Neural progenitor cell (in vitro differentiated cells): ENCODE measurements at regions not wholly inside any gene's neighbourhood (a gene's known extent, or its start where the extent isn't known, plus 50 kb on each side); places are given as distances from the start of the nearest gene placed in this dataset.

Source experiments
- DNase-seq: peaks from one replicate; pipeline ENCODE4 v3.0.0-alpha.2; 2016; ENCODE audit warnings: low spot score
- H2AFZ ChIP-seq: fragments of 200-600 bp; sonication (generic); replicated peaks from 2 replicates; pipeline ENCODE4 v1.6.1; 2016; ENCODE audit warnings: antibody characterized with exemption
- H3F3A ChIP-seq: fragments of 200-600 bp; sonication (generic); 2 replicates; pipeline ENCODE4 v1.6.1; 2016; ENCODE audit warnings: antibody characterized with exemption, low read depth
- H3K27ac ChIP-seq: fragments of 200-600 bp; sonication (generic); 2 replicates; pipeline ENCODE4 v1.5.1; 2016; ENCODE audit warnings: mild to moderate bottlenecking
- H3K27me3 ChIP-seq: fragments of 200-600 bp; sonication (generic); 2 replicates; pipeline ENCODE4 v1.6.1; 2016; ENCODE audit warnings: mild to moderate bottlenecking, moderate library complexity
- H3K36me3 ChIP-seq: fragments of 200-600 bp; sonication (generic); 2 replicates; pipeline ENCODE4 v1.5.1; 2016
- H3K4me1 ChIP-seq: fragments of 200-600 bp; sonication (generic); 2 replicates; pipeline ENCODE4 v1.6.1; 2016; ENCODE audit warnings: mixed run types
- H3K4me2 ChIP-seq: fragments of 200-600 bp; sonication (generic); 2 replicates; pipeline ENCODE4 v1.6.1; 2016
- H3K4me3 ChIP-seq: fragments of 200-600 bp; sonication (generic); 2 replicates; pipeline ENCODE4 v1.5.1; 2016
- H3K79me2 ChIP-seq: fragments of 200-600 bp; sonication (generic); 2 replicates; pipeline ENCODE4 v1.6.1; 2016; ENCODE audit warnings: low read depth
- H3K9ac ChIP-seq: fragments of 200-600 bp; sonication (generic); 2 replicates; pipeline ENCODE4 v1.6.1; 2016
- H3K9me3 ChIP-seq: fragments of 200-600 bp; sonication (generic); 2 replicates; pipeline ENCODE4 v1.5.1; 2016; ENCODE audit warnings: low read depth
- H4K20me1 ChIP-seq: fragments of 200-600 bp; sonication (generic); 2 replicates; pipeline ENCODE4 v1.6.1; 2016; ENCODE audit warnings: low read depth
- H3K27ac Mint-ChIP-seq: 3 replicates; pipeline ENCODE4 v1.8.0; 2021; ENCODE audit warnings: mixed read lengths
- H3K27me3 Mint-ChIP-seq: 2 replicates; pipeline ENCODE4 v1.8.0; 2022; ENCODE audit warnings: low read depth, mild to moderate bottlenecking, inconsistent platforms, moderate library complexity, mixed read lengths; ENCODE audit not compliant: insufficient read depth
- H3K36me3 Mint-ChIP-seq: 3 replicates; pipeline ENCODE4 v1.8.0; 2021; ENCODE audit warnings: mixed read lengths
- H3K4me1 Mint-ChIP-seq: 3 replicates; pipeline ENCODE4 v1.8.0; 2021; ENCODE audit warnings: mixed read lengths
- H3K4me3 Mint-ChIP-seq: 3 replicates; pipeline ENCODE4 v1.8.0; 2021; ENCODE audit warnings: mild to moderate bottlenecking, moderate library complexity, mixed read lengths
- H3K9me3 Mint-ChIP-seq: 3 replicates; pipeline ENCODE4 v1.8.0; 2020; ENCODE audit warnings: mixed read lengths
- EZH2 ChIP-seq: fragments of 200-600 bp; sonication (generic); IDR thresholded peaks from 2 replicates; pipeline ENCODE4 v1.6.1; 2017; ENCODE audit warnings: antibody characterized with exemption, mild to moderate bottlenecking, moderate library complexity
- EZH2phosphoT487 ChIP-seq: fragments of 200-600 bp; sonication (generic); IDR thresholded peaks from 2 replicates; pipeline ENCODE4 v1.6.1; 2017; ENCODE audit warnings: antibody characterized with exemption
- TF ChIP-seq, protein P1 (sequence below): fragments of 200-600 bp; sonication (generic); IDR thresholded peaks from 2 replicates; pipeline ENCODE4 v1.5.1; 2017; ENCODE audit warnings: antibody characterized with exemption, mild to moderate bottlenecking

DNA sequence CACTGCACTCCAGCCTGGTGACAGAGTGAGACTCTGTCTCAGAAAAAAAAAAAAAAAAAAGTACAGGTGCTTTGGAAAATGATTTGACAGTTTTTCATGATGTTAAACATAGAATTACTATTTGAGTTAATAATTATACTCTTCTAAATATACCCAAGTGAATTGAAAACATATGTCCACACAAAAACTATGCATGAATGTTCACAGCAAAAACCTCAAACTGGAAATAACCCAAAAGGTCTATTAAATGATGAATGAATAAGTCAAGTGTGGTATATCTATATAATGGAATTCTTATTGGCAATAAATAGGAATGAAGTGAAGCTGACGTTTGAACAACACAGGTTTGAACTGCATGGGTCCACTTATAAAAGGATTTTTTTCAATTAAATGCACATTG is 207.2 kb upstream of the DAB2 start:
- Histone ChIP-seq H4K20me1 (no peaks in the 10 kb centered on the region), H2AFZ (no peak overlapping the region), H3K27ac (no peak overlapping the region), H3K9me3 (no peaks in the 10 kb centered on the region), H3K36me3 (no peaks in the 10 kb centered on the region), H3K9ac (no peak overlapping the region), H3K4me2 (no peak overlapping the region), H3K27me3 (no peaks in the 10 kb centered on the region), H3F3A (no peaks in the 10 kb centered on the region), H3K4me1 (no peaks in the 10 kb centered on the region), H3K79me2 (no peaks in the 10 kb centered on the region), H3K4me3 (no peak overlapping the region)
- H3K9me3 Mint-ChIP-seq: no peaks in the 10 kb centered on the region
- H3K27ac Mint-ChIP-seq: no peak overlapping the region
- no peak overlapping the region for H3K4me3 Mint-ChIP-seq
- no peaks in the 10 kb centered on the region for H3K27me3 Mint-ChIP-seq
- TF ChIP-seq EZH2phosphoT487 (no peak), EZH2 (no peak)
- TF ChIP-seq, protein P1, sequence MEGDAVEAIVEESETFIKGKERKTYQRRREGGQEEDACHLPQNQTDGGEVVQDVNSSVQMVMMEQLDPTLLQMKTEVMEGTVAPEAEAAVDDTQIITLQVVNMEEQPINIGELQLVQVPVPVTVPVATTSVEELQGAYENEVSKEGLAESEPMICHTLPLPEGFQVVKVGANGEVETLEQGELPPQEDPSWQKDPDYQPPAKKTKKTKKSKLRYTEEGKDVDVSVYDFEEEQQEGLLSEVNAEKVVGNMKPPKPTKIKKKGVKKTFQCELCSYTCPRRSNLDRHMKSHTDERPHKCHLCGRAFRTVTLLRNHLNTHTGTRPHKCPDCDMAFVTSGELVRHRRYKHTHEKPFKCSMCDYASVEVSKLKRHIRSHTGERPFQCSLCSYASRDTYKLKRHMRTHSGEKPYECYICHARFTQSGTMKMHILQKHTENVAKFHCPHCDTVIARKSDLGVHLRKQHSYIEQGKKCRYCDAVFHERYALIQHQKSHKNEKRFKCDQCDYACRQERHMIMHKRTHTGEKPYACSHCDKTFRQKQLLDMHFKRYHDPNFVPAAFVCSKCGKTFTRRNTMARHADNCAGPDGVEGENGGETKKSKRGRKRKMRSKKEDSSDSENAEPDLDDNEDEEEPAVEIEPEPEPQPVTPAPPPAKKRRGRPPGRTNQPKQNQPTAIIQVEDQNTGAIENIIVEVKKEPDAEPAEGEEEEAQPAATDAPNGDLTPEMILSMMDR: no peak
- H3K4me1 Mint-ChIP-seq: no peaks in the 10 kb centered on the region
- no peak for DNase-seq
- no peaks in the 10 kb centered on the region for H3K36me3 Mint-ChIP-seq

DNA sequence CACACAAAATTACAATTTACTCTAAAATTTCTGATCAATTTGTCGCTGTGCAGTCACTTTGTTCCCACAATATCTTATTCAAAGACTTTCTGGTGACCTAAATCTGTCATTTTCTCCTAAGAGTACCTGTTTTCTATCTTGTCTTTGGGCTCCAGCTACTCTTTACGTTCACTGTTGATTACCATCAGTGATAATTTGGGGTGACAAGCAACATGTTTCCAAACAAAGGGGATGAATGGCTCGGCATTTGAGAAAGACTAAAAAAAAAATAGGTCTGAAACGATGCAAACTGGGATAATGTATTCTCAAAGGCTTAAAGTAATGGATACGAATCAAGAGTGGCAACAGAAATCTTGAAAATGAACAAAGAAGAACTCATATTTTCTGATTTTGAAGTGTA is 205.2 kb upstream of the DAB2 start:
- Mint-ChIP-seq H3K27me3 (no peaks in the 10 kb centered on the region), H3K4me1 (no peaks in the 10 kb centered on the region)
- no peak overlapping the region for H3K27ac ChIP-seq

DNA sequence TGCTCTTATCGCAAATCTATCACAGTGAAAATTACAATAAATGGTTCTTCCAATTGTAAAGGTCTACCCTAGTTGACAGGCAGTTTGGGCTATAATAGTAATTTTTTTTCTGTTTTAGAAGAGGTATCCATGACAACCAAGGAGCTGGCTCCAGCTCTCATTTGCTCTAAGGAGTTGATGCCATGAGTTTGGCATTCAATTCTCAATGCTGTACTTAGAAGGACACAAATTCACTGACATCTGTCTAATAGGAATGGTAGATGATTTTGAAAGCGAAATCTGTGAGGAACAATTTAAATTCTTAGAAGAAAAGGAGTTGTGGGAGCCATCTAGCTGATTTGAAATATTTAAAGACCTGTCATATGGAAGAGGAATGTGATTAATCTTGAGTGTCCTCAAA is 203.6 kb upstream of the DAB2 start:
- H3K27ac ChIP-seq: no peak overlapping the region
- no peak overlapping the region for H3K9ac ChIP-seq
- DNase-seq: no peak
- TF ChIP-seq EZH2: no peak
- TF ChIP-seq EZH2phosphoT487: no peak
- TF ChIP-seq, protein P1: no peak
- H3K79me2 ChIP-seq: no peaks in the 10 kb centered on the region
- H4K20me1 ChIP-seq: no peaks in the 10 kb centered on the region
- no peak overlapping the region for H2AFZ ChIP-seq
- no peak overlapping the region for H3K4me3 ChIP-seq
- H3F3A ChIP-seq: no peaks in the 10 kb centered on the region
- no peaks in the 10 kb centered on the region for H3K27me3 Mint-ChIP-seq
- H3K27ac Mint-ChIP-seq: no peak overlapping the region
- no peaks in the 10 kb centered on the region for H3K9me3 ChIP-seq
- H3K9me3 Mint-ChIP-seq: no peaks in the 10 kb centered on the region
- H3K27me3 ChIP-seq: no peaks in the 10 kb centered on the region
- H3K4me3 Mint-ChIP-seq: no peak overlapping the region
- H3K4me2 ChIP-seq: no peak overlapping the region
- H3K36me3 Mint-ChIP-seq: no peaks in the 10 kb centered on the region
- no peaks in the 10 kb centered on the region for H3K4me1 ChIP-seq
- no peaks in the 10 kb centered on the region for H3K4me1 Mint-ChIP-seq
- no peaks in the 10 kb centered on the region for H3K36me3 ChIP-seq

More for the DNA sequence above, 205.2 kb upstream of the DAB2 start:
- Histone ChIP-seq H3K4me3 (no peak overlapping the region), H3K36me3 (no peaks in the 10 kb centered on the region), H3K9ac (no peak overlapping the region), H3K9me3 (no peaks in the 10 kb centered on the region), H4K20me1 (no peaks in the 10 kb centered on the region), H3F3A (no peaks in the 10 kb centered on the region), H3K4me1 (no peaks in the 10 kb centered on the region), H3K4me2 (no peak overlapping the region), H3K27me3 (no peaks in the 10 kb centered on the region), H3K79me2 (no peaks in the 10 kb centered on the region), H2AFZ (no peak overlapping the region)
- H3K9me3 Mint-ChIP-seq: no peaks in the 10 kb centered on the region
- H3K27ac Mint-ChIP-seq: no peak overlapping the region
- no peak overlapping the region for H3K4me3 Mint-ChIP-seq
- TF ChIP-seq EZH2phosphoT487 (no peak), EZH2 (no peak)
- TF ChIP-seq, protein P1: no peak
- no peak for DNase-seq
- H3K36me3 Mint-ChIP-seq: no peaks in the 10 kb centered on the region
